ENCODE measurements at regions not wholly inside any gene's neighbourhood (a gene's known extent, or its start where the extent isn't known, plus 50 kb on each side); places are given as distances from the start of the nearest gene placed in this dataset.
"Not testable (repeated sequence)": the region's sequence is repeated elsewhere in the genome, so short reads cannot be mapped to it uniquely, and the experiment has no call there.

DNA sequence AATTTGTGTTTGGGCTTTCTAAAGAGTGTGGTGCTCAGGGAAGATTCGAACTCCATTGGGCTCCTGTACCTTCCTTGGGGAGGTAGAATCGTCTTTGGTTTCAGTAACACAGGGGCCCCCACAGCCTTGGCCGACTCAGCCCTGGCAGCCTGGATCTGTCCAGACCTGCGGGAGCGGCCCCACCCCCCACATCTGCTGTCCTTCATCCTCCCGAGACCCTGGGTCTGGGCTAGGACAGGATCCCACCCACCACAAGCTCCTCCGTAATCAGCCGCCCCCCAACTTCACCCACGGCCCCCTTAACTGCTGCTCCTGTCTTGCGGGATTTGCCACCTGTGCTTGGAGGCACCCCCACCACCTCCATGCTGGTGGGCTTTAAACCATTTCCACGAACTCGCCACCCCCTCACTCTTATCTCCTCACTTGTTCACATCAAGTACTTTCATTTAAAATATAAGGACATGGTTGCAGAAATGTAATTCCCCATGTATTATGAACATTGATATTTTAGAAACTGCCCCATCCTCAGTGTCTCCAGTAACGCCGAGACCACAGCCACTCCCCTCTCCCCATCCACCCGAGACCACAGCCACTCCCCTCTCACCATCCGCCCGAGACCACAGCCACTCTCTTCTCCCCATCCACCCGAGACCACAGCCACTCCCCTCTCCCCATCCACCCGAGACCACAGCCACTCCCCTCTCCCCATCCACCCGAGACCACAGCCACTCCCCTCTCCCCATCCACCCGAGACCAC is 84.7 kb upstream of the SFSWAP start:
- not testable (repeated sequence) for DNase-seq

DNA sequence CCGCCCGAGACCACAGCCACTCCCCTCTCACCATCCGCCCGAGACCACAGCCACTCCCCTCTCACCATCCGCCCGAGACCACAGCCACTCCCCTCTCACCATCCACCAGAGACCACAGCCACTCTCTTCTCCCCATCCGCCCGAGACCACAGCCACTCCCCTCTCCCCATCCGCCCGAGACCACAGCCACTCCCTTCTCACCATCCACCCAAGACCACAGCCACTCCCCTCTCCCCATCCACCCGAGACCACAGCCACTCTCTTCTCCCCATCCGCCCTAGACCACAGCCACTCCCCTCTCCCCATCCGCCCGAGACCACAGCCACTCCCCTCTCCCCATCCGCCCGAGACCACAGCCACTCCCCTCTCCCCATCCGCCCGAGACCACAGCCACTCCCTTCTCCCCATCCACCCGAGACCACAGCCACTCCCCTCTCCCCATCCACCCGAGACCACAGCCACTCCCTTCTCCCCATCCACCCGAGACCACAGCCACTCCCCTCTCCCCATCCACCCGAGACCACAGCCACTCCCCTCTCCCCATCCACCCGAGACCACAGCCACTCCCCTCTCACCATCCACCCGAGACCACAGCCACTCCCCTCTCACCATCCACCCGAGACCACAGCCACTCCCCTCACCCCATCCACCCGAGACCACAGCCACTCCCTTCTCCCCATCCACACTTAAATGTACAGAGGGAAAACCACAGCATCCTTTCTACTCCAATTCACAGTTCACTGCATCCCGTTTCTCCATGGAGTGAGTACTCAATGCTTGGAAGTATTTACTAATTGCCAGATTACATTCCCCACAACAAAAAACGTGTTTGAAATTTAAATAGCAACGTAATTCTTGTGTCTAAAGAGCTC is 83.5 kb upstream of the SFSWAP start:
- not testable (repeated sequence) for DNase-seq

DNA sequence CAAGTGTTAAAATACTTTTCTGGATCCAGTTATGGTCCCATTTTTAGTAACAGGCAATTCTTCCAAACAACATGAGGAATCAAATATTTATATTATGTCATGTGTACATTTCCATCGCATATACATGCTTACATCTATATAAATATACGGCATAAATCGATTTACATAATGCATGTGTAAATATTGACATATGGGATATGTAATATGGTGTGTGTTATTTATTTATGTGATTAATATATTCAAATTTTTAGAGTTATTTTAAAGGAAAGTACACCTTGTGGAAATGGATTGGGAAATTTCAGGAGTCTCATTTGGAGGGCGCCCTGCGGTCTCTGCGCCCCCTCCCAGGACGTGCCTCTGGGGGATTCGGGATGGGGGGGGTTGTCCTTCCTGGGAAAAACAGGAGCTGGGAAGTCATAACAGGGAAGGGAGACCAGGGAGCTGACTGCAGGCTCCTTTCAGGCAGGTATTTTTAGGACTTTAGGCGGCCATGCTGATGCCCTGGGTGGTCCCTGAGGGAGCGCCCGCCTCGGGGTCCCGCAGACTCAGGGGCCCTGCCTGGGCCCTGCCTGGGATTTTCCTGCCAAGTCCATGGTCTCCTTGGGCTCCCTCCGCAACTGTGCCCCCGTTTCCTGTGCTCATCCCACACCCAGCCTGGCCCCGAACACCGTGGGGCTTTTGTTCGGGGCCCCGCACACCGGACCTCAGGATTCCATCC is 82.7 kb upstream of the SFSWAP start:
- no peak for DNase-seq

DNA sequence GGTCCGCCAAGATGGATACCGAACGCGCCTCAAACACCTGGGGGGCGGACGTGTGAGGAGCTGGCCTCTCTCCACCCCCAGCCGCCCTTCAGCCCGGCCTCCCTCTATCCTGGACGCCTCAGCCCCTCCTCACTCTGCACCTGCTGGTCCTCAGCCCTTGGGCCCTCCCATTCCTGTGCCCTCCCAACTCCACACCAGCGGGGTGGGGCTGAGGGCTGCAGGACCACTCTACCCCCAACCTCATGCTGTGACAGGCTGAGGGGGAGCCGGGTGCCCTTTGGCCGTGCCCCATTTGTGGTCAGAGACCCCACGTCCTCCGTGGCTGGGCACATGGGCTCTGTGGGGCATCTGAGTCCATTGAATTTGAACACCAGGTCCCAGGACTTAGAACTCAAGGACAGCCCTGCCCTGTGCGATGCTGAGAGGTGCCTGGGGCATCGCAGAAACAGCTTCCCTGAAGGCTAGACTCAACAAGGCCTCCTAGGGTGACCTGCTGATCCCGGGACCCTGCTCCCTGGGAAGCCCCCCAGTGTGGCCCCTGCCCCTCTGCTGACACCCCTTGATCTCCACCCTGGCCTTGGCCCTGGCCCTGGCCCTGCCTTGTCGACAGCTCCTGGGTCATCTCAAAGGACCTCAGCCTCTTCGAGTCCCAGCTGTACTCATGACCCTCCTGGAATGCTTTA is 82.0 kb upstream of the SFSWAP start:
- no peak for DNase-seq

DNA sequence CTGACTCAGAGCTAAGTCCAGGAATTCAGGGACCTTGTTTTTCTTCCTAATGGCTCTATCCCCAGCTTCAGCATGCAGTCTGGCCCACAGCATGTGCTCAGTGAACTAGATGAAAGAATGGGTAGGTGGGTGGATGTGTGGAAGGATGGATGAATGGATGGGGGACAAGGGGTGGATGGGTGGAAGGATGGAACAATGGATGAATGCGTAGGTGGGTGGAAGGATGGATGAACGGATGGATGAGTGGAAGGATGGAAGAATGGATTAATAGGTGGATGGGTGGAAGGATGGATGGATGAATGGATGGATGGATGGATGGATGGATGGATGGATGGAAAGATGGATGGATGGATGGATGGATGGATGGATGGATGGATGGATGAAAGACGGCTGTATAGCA is 79.7 kb upstream of the SFSWAP start:
- no peak for DNase-seq

DNA sequence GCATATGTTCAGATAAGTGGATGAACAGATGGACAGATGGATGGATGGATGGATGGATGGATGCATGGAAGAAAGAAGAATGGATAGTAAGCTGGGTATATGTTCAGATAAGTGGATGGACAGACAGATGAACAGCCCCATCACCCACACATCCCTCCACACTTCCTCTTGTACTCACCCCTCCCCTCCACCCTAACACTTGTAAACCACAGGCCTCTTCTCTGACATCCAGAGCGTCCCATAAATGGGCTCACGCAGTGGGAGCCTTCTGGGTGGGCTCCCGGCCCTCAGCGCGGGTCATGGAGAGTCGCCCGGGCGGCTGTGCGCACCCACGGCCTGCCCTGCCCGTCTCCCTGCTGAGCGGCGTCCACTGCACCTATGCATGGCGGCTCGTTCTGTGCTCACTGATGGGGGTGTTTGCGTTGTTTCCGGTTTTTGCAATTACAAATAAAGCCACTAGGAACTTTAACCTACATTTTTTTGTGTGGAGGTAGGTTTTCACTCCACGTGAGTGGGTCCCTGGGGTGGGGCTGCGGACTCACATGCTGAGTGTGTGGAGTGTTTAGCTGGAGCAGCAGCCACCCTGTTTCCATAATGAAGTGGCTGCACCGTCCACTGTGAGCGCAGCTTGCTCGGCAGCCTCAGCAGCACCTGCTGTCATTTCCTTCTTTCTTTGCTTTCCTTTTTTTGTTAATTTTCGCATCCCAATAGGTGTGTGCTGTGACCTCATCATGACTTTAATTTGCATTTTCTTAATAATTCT is 78.8 kb upstream of the SFSWAP start:
- not testable (repeated sequence) for DNase-seq

DNA sequence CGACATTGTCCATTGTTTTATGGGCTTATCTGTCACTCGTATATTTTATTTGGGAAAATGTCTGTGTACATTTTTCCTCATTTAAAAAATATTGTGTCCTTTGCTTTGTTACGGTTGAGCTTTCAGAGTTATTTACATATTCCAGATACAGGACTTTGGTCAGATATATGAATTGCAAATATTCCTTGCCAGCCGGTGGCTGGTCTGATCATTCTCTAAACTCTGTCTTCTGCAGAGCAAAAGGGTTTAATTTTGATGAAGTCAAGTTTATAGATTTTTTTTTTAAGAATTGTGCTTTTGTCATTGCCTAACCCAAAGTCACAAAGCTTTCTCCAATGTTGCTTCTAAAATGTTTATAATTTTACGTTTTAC is 78.3 kb upstream of the SFSWAP start:
- not testable (repeated sequence) for DNase-seq

DNA sequence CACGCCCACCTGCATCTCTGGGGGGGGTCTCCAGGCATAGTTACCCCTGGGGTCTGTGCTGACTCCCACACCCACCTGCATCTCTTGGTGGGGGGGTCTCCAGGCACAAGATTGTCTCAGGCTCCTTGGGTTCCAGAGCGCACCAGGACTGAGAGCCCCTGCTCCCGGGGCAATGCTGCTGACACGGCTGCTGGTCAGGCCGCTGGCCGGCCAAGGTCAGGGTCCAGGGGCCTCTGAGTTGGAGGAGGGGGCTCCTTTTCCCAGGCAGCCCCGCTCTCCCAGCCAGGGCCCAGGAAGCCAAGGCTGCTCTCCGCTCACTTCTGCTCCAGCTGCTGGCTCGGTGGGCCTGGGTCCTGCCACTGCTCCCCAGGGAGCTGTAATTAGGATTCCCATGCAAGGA is 77.3 kb upstream of the SFSWAP start:
- DNase-seq = not testable (repeated sequence)

DNA sequence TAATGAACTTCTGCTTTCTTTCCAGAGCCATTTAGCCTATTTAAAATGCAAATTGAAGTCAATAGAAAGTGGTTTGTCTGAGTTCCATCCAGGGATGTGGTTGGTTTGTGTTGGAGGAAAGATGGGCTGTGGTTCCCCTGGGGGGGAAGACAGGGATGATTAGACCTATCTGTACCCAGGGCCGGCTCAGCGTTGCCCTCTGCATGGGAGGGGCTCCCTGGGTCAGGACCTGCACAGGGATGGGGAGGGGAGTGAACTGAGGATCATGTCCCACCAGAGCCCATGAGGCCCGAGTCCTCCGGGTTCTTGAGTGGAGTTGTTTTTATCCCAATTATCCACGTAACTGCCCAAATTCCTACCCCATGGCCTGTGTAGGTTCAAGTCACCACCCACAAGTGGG is 76.9 kb upstream of the SFSWAP start:
- DNase-seq = no peak

DNA sequence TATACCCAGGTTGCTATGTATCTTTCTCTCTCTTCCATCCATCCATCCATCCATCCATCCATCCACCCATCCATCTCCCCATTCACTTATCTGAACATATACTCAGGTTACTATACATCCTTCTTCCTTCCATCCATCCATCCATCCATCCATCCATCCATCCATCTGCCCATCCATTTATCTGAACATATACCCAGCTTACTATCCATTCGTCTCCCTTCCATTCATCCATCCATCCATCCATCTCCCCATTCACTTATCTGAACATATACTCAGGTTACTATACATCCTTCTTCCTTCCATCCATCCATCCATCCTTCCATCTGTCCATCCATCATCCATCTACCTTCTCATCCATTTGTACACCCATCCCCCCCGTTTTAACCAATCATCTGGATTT is 75.9 kb upstream of the SFSWAP start:
- not testable (repeated sequence) for DNase-seq

DNA sequence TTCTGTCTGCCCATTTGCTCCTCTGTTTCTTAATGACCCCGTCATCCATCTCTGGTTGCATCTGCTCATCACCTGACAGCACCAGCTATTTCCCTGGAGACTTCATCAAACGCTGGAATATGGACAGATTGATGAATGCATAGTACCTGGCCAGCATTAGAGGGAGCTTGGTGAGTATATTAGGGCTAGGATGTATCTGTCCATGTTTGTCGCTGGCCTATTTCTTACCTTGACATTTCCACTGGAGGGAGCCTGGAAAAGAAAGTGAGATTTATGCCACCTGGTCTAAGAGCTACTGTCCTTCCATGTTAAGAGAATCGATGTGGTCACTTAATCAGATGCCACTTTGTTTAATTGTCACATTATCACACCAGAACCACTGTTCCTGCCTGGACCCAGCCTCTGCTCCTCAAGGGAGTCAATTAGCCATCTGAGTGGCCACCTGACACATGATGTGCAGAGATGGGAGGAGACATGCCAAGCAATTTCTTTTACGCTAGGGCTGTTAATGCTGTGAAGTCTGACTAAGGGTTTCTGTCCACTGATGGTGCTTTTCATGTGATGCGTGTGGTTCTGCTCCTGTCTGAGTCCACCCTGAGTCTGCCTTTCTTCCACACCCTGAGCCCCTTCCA is 75.3 kb upstream of the SFSWAP start:
- peak; percentile 44 for DNase-seq

DNA sequence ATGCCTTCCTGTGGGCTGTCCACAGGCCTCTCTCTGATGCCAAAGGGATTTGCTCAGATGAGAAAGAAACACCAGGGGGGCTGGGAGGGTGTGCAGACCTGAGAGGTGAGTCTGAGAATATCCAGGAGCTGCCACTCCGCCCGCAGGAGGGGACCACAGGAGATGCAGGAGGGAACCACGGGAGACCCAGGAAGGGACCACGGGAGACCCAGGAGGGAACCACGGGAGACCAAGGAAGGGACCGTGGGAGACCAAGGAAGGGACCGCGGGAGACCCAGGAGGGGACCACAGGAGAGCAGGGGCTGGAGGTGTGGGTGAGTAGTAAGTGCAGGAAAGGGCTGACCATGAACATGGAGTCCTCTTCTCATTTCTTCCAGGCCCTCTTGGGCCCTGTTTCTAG is 74.6 kb upstream of the SFSWAP start:
- DNase-seq = no peak

DNA sequence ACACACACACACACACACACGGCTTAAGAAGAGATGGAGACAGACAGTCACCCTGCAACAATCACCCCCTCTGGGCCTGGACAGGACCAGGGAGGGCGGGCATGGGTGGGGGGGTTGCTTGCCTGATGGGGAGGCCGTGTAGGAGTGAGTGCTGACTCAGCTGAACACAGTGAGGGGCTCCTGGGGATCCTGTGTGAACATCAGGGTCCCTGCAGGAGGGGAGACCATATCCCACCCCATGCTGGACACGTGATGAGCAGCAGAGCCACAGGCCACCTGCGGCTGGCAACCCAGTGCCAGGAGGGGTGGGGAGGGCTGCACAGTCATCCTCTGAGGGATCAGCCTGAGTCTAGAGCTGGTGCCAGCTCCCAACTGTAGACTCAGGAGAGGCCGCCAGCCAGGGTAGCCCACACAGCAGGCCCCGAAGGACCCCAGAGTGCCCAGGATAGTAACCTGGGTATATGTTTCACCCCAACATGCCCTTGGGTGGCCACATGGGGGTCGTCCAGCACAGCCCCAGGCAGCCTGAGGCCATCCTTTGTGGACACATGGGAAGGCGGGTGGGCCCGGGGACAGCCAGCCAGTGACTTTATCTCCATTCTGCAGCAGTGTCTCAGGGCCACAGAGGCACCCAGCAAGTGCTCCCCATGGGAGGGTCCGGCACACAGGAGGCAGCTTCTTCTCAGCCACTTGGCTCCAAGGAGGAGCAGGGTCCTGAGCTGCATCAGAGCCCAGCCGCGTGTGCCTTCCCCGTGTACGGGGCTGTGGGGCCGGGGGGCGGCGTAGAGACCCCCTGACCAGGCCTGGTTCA is 73.7 kb upstream of the SFSWAP start:
- no peak for DNase-seq

DNA sequence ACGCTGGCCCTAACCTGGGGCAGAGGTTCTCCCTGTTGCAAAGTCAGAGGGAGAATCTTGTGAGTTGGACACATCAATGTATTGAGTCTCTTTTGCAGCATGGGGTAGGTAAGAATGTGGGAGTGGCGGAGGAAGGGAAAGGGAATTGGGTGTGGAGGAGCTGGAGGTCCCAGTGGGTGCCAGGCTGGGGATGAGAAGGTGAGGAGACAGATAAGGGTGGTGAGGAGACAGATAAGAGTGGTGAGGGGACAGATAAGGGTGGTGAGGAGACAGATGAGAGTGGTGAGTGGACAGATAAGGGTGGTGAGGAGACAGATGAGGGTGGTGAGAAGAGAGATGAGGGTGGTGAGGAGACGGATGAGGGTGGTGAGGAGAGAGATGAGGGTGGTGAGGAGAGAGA is 72.9 kb upstream of the SFSWAP start:
- DNase-seq = no peak

DNA sequence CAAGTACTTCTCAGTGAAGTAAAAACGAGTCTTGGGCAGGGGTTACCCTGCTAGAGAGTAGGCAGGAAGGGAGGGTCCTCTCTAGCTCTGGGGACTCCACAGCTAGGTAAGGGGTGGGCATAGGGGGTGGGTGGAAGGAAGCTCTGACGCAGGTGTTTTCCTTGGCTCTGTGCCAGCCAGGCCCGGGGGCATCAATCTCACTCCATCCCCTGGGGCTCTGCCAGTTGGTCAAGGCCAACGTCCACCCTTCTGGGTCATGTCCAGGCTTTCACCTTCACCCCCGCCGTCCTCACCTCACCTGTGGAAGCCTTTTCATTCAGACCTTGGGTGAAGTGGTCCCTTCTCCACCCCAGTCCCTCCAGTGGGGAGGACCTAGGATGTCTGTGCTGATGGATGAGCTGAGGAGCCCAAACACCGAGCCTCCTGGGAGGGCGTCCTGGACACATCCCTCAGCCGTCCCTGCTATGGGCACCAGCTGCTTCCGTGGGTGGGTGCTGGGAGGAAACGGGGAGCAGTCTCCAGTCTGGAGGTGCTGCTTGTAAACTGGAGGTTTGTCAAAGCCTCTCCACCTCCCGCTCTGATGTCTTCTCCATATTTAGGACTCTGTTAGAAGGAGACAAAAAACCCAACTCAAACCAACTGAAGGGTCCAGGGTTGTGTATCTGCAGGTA is 71.5 kb upstream of the SFSWAP start:
- no peak for DNase-seq

DNA sequence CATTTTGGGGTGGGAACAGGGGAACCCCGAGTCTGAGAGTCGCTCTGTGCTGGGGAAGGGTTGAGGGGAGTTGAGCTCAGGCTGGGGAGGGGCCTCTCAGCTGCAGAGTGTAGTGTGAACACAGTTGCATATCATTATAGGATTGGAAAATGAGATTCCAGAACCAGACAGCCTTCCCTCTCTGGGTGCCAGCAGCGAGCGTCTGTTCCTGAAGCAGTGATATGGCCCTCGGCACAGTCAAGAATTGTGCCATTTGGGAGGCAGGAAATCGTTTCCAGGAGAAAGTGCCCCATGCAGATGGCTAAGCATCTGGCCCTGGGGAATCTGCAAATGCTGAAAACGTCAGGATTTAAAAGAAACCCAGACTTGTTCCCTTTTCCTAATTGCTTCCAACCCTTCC is 70.4 kb upstream of the SFSWAP start:
- DNase-seq = no peak

DNA sequence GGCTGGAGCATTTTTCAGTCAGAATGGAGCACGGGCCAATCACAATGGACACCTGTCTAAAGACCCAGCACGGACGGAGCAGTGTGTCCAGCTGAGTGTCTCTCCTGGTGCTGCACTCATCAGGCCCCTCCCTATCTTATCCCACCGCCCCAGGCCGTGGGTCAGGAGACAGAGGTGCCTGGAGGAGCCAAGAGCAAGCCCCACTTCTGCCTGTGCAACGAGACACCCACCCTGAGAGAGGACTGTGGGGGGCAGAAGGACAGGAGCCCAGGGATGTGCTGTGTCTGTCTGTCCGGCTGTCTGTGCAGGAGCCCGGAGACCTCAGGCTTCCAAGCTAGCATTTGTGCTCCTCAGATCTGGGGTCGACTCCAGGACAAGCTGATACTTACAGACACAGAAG is 69.6 kb upstream of the SFSWAP start:
- DNase-seq = no peak

DNA sequence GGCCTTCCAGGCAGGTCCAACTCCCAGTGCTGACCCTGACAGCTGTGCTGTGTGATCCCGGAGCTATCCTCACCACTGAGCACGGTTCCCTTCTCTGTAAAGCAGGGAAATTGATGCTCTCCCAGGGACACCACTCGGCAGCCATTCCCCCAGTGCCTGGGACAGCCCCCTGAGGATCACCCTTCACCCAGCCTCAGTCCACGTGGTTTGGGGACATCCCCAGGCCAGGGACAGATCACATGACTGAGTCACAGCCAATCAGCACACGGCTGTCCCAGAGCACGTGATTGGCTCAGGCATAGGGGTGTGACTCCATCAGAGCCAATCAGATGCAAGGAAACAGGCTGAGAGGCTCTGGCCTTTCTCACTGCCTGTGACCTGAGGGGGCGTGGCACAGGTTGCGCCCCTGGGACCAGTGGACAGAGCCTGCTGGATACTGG is 68.8 kb upstream of the SFSWAP start:
- no peak for DNase-seq

DNA sequence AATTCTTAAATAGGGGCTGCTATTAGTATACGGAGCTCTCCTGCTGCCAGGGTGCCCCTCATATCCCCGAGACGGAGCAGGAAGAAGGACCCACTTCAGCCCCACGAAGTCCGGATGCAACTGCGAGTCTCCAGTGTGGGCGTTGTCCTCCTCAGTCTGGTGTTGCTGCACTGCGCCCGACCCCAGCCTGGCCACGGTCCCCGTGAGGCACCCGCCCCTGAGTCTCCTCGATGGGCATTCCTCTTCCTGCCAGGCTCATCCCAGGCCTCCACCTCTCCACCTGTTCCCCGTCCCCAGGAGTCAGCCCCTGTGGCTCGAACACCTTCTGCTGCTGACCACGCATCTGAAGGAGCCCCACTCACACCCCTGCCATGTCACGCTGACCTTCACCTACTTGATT is 68.1 kb upstream of the SFSWAP start:
- no peak for DNase-seq

Measured in eye (tissue), 1 donor.